Breast epithelium (tissue), 4 donors: ENCODE measurements at regions not wholly inside any gene's neighbourhood (a gene's known extent, or its start where the extent isn't known, plus 50 kb on each side); places are given as distances from the start of the nearest gene placed in this dataset.

Experiments used
- DNase-seq, 2 donors: peaks; one replicate each; pipeline ENCODE4 v3.0.0-alpha.2; 2019; ENCODE audit warnings: low spot score in 2 of 2
- H3K27ac ChIP-seq, 2 donors: fragments of 200-600 bp; sonication (generic) in 1 of 2; one replicate each; pipeline ENCODE4 v1.5.1; 2016 to 2019; ENCODE audit warnings: mild to moderate bottlenecking in 1 of 2
- H3K27me3 ChIP-seq, 2 donors: fragments of 200-600 bp; sonication (generic) in 1 of 2; one replicate each; pipeline versions ENCODE4 v1.5.1 to v1.6.0; 2017 to 2019; ENCODE audit warnings: control low read depth in 1 of 2, mild to moderate bottlenecking in 1 of 2
- H3K36me3 ChIP-seq: fragments of 200-600 bp; one replicate; pipeline ENCODE4 v1.5.1; 2019
- H3K4me1 ChIP-seq, 2 donors: fragments of 200-600 bp; sonication (generic); one replicate each; pipeline ENCODE4 v1.5.1; 2016 to 2019; ENCODE audit warnings: control low read depth in 1 of 2
- H3K4me3 ChIP-seq, 3 donors: fragments of 200-600 bp; sonication (generic); 1 replicate in 2 of 3; 2 replicates in 1 of 3; pipeline ENCODE4 v1.5.1; 2016 to 2019; ENCODE audit warnings: mild to moderate bottlenecking in 3 of 3, moderate library complexity in 2 of 3
- H3K9me3 ChIP-seq, 2 donors: fragments of 200-600 bp; sonication (generic) in 1 of 2; one replicate each; pipeline ENCODE4 v1.5.1; 2016 to 2019; ENCODE audit warnings: control low read depth in 1 of 2
- CTCF ChIP-seq, 3 donors: fragments of 450-650 bp; IDR thresholded peaks; one replicate each; pipeline ENCODE4 v1.5.1; 2016 to 2017; ENCODE audit warnings: antibody characterized with exemption in 3 of 3, mild to moderate bottlenecking in 3 of 3, moderate library complexity in 3 of 3
- POLR2A ChIP-seq: fragments of 450-650 bp; IDR thresholded peaks from one replicate; pipeline ENCODE4 v1.6.1; 2016; ENCODE audit warnings: antibody characterized with exemption, mild to moderate bottlenecking, moderate library complexity
- POLR2AphosphoS5 ChIP-seq, 3 donors: sonication (generic); formaldehyde crosslinking; IDR thresholded peaks; one replicate each; pipeline ENCODE4 v1.6.1; 2017; ENCODE audit warnings: antibody characterized with exemption in 3 of 3
- intact Hi-C: fragments of 100-400 bp; cut with DNase I; formaldehyde crosslinking; loops from one replicate; pipeline ENCODE4 v1.15.1; 2023; ENCODE audit warnings: low total_unique reads

GRCh38 chr18:54023471-54023870, 201.0 kb downstream of the MBD2 start:
- Histone ChIP-seq H3K27ac (no peak overlapping the region), H3K36me3 (no peaks in the 10 kb centered on the region), H3K27me3 (no peaks in the 10 kb centered on the region), H3K4me1 (no peaks in the 10 kb centered on the region), H3K4me3 (no peak overlapping the region), H3K9me3 (no peaks in the 10 kb centered on the region)
- intact Hi-C loops: no loop called here
- TF ChIP-seq POLR2AphosphoS5 (IDR thresholded peaks at IDR 0.05): no peak
- no peak for TF ChIP-seq POLR2A
- no peak for TF ChIP-seq CTCF (IDR thresholded peaks at IDR 0.05)
- no peak for DNase-seq

- H3K27me3 ChIP-seq: no peaks in the 10 kb centered on the region
- no peak for DNase-seq
- H3K36me3 ChIP-seq: no peaks in the 10 kb centered on the region
- no peaks in the 10 kb centered on the region for H3K4me1 ChIP-seq
- no peak overlapping the region for H3K4me3 ChIP-seq
- H3K27ac ChIP-seq: no peak overlapping the region
- H3K9me3 ChIP-seq: no peaks in the 10 kb centered on the region
- no peak for TF ChIP-seq POLR2A
- no peak for TF ChIP-seq POLR2AphosphoS5 (IDR thresholded peaks at IDR 0.05)
- TF ChIP-seq CTCF (IDR thresholded peaks at IDR 0.05): no peak
- intact Hi-C loops: no loop called here
Measured at GRCh38 chr18:54020966-54021365, 203.5 kb downstream of the MBD2 start.

GRCh38 chr18:54020156-54020745, 204.2 kb downstream of the MBD2 start:
- Histone ChIP-seq H3K36me3 (no peaks in the 10 kb centered on the region), H3K27ac (no peak overlapping the region), H3K27me3 (no peaks in the 10 kb centered on the region), H3K9me3 (no peaks in the 10 kb centered on the region), H3K4me3 (no peak overlapping the region), H3K4me1 (no peaks in the 10 kb centered on the region)
- no peak for TF ChIP-seq POLR2AphosphoS5 (IDR thresholded peaks at IDR 0.05)
- no peak for TF ChIP-seq CTCF (IDR thresholded peaks at IDR 0.05)
- TF ChIP-seq POLR2A: no peak
- intact Hi-C loops: no loop called here
- DNase-seq: no peak

- no peak for TF ChIP-seq CTCF (IDR thresholded peaks at IDR 0.05)
- no peak for TF ChIP-seq POLR2A
- no peak for TF ChIP-seq POLR2AphosphoS5 (IDR thresholded peaks at IDR 0.05)
- H3K9me3 ChIP-seq: no peaks in the 10 kb centered on the region
- no peaks in the 10 kb centered on the region for H3K36me3 ChIP-seq
- no peak overlapping the region for H3K27ac ChIP-seq
- no peaks in the 10 kb centered on the region for H3K4me1 ChIP-seq
- no peak overlapping the region for H3K4me3 ChIP-seq
- no peak for DNase-seq
- intact Hi-C loops: no loop called here
- no peaks in the 10 kb centered on the region for H3K27me3 ChIP-seq
Measured at GRCh38 chr18:54019641-54020040, 204.8 kb downstream of the MBD2 start.

GRCh38 chr18:54013452-54013851, 211.0 kb downstream of the MBD2 start:
- H3K4me3 ChIP-seq: no peak overlapping the region
- intact Hi-C loops: no loop called here
- no peaks in the 10 kb centered on the region for H3K27me3 ChIP-seq
- DNase-seq: no peak
- H3K27ac ChIP-seq: no peak overlapping the region
- no peaks in the 10 kb centered on the region for H3K9me3 ChIP-seq
- no peaks in the 10 kb centered on the region for H3K4me1 ChIP-seq
- TF ChIP-seq CTCF (IDR thresholded peaks at IDR 0.05) (no peak), POLR2A (no peak), POLR2AphosphoS5 (IDR thresholded peaks at IDR 0.05) (no peak)
- no peaks in the 10 kb centered on the region for H3K36me3 ChIP-seq
